T-helper 2 cell treated with Interferon-gamma antibody and Interleukin-4, amounts not matched to agents 100 ng/mL and 5 ng/mL, for 36 hours (primary cell): ENCODE measurements at regions not wholly inside any gene's neighbourhood (a gene's known extent, or its start where the extent isn't known, plus 50 kb on each side); places are given as distances from the start of the nearest gene placed in this dataset.

Experiments used
- intact Hi-C: fragments of 100-400 bp; cut with micrococcal nuclease; formaldehyde crosslinking; loops from one replicate; pipeline ENCODE4 v1.15.1; 2023

GRCh38 chr2:176597916-176598315, 328.7 kb downstream of the MTX2 start:
- intact Hi-C loops = no loop called here

GRCh38 chr2:176598351-176598750, 329.1 kb downstream of the MTX2 start:
- intact Hi-C loops = no loop called here

GRCh38 chr2:176599796-176600485, 330.7 kb downstream of the MTX2 start:
- intact Hi-C loops = no loop called here

- intact Hi-C loops = no loop called here
These were observed 331.8 kb downstream of the MTX2 start for GRCh38 chr2:176601066-176601465.

GRCh38 chr2:176612036-176612435, 342.8 kb downstream of the MTX2 start:
- intact Hi-C loops = no loop called here

GRCh38 chr2:176612736-176613135, 343.5 kb downstream of the MTX2 start:
- intact Hi-C loops = no loop called here

GRCh38 chr2:176613323-176613987, 344.2 kb downstream of the MTX2 start:
- intact Hi-C loops = no loop called here

- intact Hi-C loops = no loop called here
These were observed 344.8 kb downstream of the MTX2 start for GRCh38 chr2:176614049-176614448.

GRCh38 chr2:176614930-176615329, 345.7 kb downstream of the MTX2 start:
- intact Hi-C loops = no loop called here

- intact Hi-C loops = no loop called here
These were observed 350.3 kb downstream of the MTX2 start for GRCh38 chr2:176619504-176619903.

- intact Hi-C loops = no loop called here
These were observed 352.1 kb downstream of the MTX2 start for GRCh38 chr2:176621350-176621749.

- intact Hi-C loops = no loop called here
These were observed 353.6 kb downstream of the MTX2 start for GRCh38 chr2:176622792-176623191.

- intact Hi-C loops = no loop called here
These were observed 357.6 kb downstream of the MTX2 start for GRCh38 chr2:176626796-176627195.

- intact Hi-C loops = no loop called here
These were observed 359.2 kb downstream of the MTX2 start for GRCh38 chr2:176628438-176628837.

- intact Hi-C loops = no loop called here
These were observed 364.5 kb downstream of the MTX2 start for GRCh38 chr2:176633754-176634153.

- intact Hi-C loops = loop anchor here (5.0 kb wide), 3 partner anchors 176 to 511 kb away; no protein-coding TSS in a partner anchor
These were observed 367.2 kb downstream of the MTX2 start for GRCh38 chr2:176636401-176636800.

GRCh38 chr2:176637142-176637485, 367.9 kb downstream of the MTX2 start:
- intact Hi-C loops = loop anchor here (5.0 kb wide), 3 partner anchors 175 to 510 kb away; no protein-coding TSS in a partner anchor

- intact Hi-C loops = loop anchor here (1.0 to 5.0 kb wide), 6 partner anchors 175 to 510 kb away; no protein-coding TSS in a partner anchor
These were observed 368.4 kb downstream of the MTX2 start for GRCh38 chr2:176637486-176638166.

- intact Hi-C loops = loop anchor here (1.0 to 5.0 kb wide), 6 partner anchors 174 to 511 kb away; no protein-coding TSS in a partner anchor
These were observed 369.1 kb downstream of the MTX2 start for GRCh38 chr2:176638167-176639015.

GRCh38 chr2:176639016-176639343, 369.7 kb downstream of the MTX2 start:
- intact Hi-C loops = loop anchor here (2.0 to 5.0 kb wide), 5 partner anchors 173 to 508 kb away; no protein-coding TSS in a partner anchor

- intact Hi-C loops = loop anchor here (2.0 to 5.0 kb wide), 5 partner anchors 173 to 508 kb away; no protein-coding TSS in a partner anchor
These were observed 370.4 kb downstream of the MTX2 start for GRCh38 chr2:176639671-176640070.
